HCT116 (cell line): ENCODE measurements at regions not wholly inside any gene's neighbourhood (a gene's known extent, or its start where the extent isn't known, plus 50 kb on each side); places are given as distances from the start of the nearest gene placed in this dataset.

Source experiments
- ATAC-seq: fragments of 200-7000 bp; cut with Tn5 transposase; 2 replicates; pipeline ENCODE4 v1.9.1; 2020; ENCODE audit warnings: mild to moderate bottlenecking, moderate library complexity
- BruUV-seq: library from RNA; stranded (reverse); fragments of 400-500 nt; replicated peaks from 2 replicates; lab custom pipeline; 2021; lab: Mats Ljungman, UMichigan
- CTCF ChIA-PET: fragments of 300-600 bp; sonication (Branson Sonifier 250); formaldehyde crosslinking; loops from one replicate; lab custom pipeline; 2021; ENCODE audit warnings: antibody characterized with exemption; lab: Charles Lee
- POLR2A ChIA-PET: fragments of 300-600, 350-600 bp; sonication (Branson Sonifier 250); formaldehyde crosslinking; loops from one replicate; lab custom pipeline; 2021; ENCODE audit warnings: antibody characterized with exemption; lab: Charles Lee
- RAD21 ChIA-PET, 2 experiments: fragments of 300-600 bp; sonication (Branson Sonifier 250); formaldehyde crosslinking; loops; one replicate each; lab custom pipeline; 2023; ENCODE audit warnings: low total read pairs in 2 of 2; ENCODE audit not compliant: uncharacterized antibody in 2 of 2, unreplicated experiment in 2 of 2, low non-redundant PET in 1 of 2; lab: Charles Lee
- DNase-seq: peaks from one replicate; pipeline ENCODE4 v3.0.0-alpha.2; 2010; ENCODE audit warnings: low read depth, low spot score
- H2AFZ ChIP-seq: fragments of 200-600 bp; shearing (Covaris generic), sonication (generic); 2 replicates; pipeline ENCODE4 v1.6.1; 2017; ENCODE audit warnings: low read depth, mixed run types, mixed read lengths, antibody characterized with exemption, low read length; ENCODE audit not compliant: poor library complexity, severe bottlenecking
- H3K27ac ChIP-seq: 2 replicates; pipeline ENCODE4 v1.5.1; 2012; ENCODE audit warnings: low read depth, low read length
- H3K27me3 ChIP-seq: fragments of 200-600 bp; sonication (generic); 2 replicates; pipeline ENCODE4 v1.6.1; 2016; ENCODE audit warnings: mixed run types, low read length, mixed read lengths; ENCODE audit not compliant: insufficient read depth
- H3K36me3 ChIP-seq, 2 experiments: fragments of 200-500 bp in 1 of 2; fragments of 200-600 bp in 1 of 2; sonication (Bioruptor generic) in 1 of 2; sonication (generic) in 1 of 2; 2 replicates each; pipeline versions ENCODE4 v1.5.1 to v1.6.1; 2014 to 2016; ENCODE audit warnings: low read length in 2 of 2, inconsistent platforms in 1 of 2, mixed read lengths in 1 of 2, mixed run types in 1 of 2; ENCODE audit not compliant: insufficient read depth in 2 of 2, control insufficient read depth in 1 of 2
- H3K4me1 ChIP-seq, 2 experiments: fragments of 200-600 bp in 1 of 2; sonication (generic) in 1 of 2; 2 replicates each; pipeline versions ENCODE4 v1.5.1 to v1.6.1; 2012 to 2017; ENCODE audit warnings: low read length in 2 of 2, inconsistent platforms in 1 of 2, mild to moderate bottlenecking in 1 of 2, mixed read lengths in 1 of 2, mixed run types in 1 of 2, moderate library complexity in 1 of 2; ENCODE audit not compliant: insufficient read depth in 2 of 2, control insufficient read depth in 1 of 2
- H3K4me2 ChIP-seq: fragments of 200-600 bp; sonication (generic); 2 replicates; pipeline ENCODE4 v1.6.1; 2017; ENCODE audit warnings: mixed run types, low read length, mixed read lengths
- H3K4me3 ChIP-seq, 2 experiments: fragments of 200-600 bp in 1 of 2; sonication (generic) in 1 of 2; replicated peaks in 1 of 2; 2 replicates each; pipeline ENCODE4 v1.5.1; 2011 to 2016; ENCODE audit warnings: low read length in 2 of 2, control low read depth in 1 of 2, low read depth in 1 of 2, mild to moderate bottlenecking in 1 of 2, mixed read lengths in 1 of 2, mixed run types in 1 of 2
- H3K79me2 ChIP-seq: fragments of 200-600 bp; sonication (generic); 2 replicates; pipeline ENCODE4 v1.6.1; 2017; ENCODE audit warnings: mild to moderate bottlenecking, mixed run types, low read length, moderate library complexity, mixed read lengths; ENCODE audit not compliant: insufficient read depth
- H3K9ac ChIP-seq: fragments of 200-600 bp; sonication (generic); 2 replicates; pipeline ENCODE4 v1.6.1; 2016; ENCODE audit warnings: low read length, mixed read lengths
- H3K9me2 ChIP-seq: fragments of 200-600 bp; sonication (generic), shearing (Covaris generic); 2 replicates; pipeline ENCODE4 v1.6.1; 2017; ENCODE audit warnings: mixed run types, mild to moderate bottlenecking, moderate library complexity; ENCODE audit not compliant: insufficient read depth
- H3K9me3 ChIP-seq, 2 experiments: fragments of 200-500 bp in 1 of 2; fragments of 200-600 bp in 1 of 2; sonication (Bioruptor generic) in 1 of 2; sonication (generic) in 1 of 2; 2 replicates each; pipeline ENCODE4 v1.6.1; 2014 to 2017; ENCODE audit warnings: low read length in 2 of 2, mixed read lengths in 2 of 2, inconsistent platforms in 1 of 2, low read depth in 1 of 2, mild to moderate bottlenecking in 1 of 2, mixed run types in 1 of 2, moderate library complexity in 1 of 2; ENCODE audit not compliant: control insufficient read depth in 1 of 2, insufficient read depth in 1 of 2
- H4K20me1 ChIP-seq: fragments of 200-600 bp; sonication (generic), shearing (Covaris generic); 2 replicates; pipeline ENCODE4 v1.6.1; 2017; ENCODE audit warnings: mixed run types, mild to moderate bottlenecking, moderate library complexity; ENCODE audit not compliant: insufficient read depth
- ATF3 ChIP-seq: IDR thresholded peaks from 2 replicates; pipeline ENCODE4 v1.6.1; 2012
- CEBPB ChIP-seq: IDR thresholded peaks from 2 replicates; pipeline ENCODE4 v1.6.1; 2012; ENCODE audit warnings: low read depth
- CTCF ChIP-seq, 3 experiments: fragments of 200-600 bp in 1 of 3; sonication (generic) in 1 of 3; IDR thresholded peaks in 2 of 3; conservative IDR thresholded peaks in 1 of 3; 2 replicates each; pipeline ENCODE4 v1.5.1; 2012 to 2017; ENCODE audit warnings: low read depth in 2 of 3, low read length in 2 of 3, antibody characterized with exemption in 1 of 3, borderline replicate concordance in 1 of 3, control low read depth in 1 of 3, mild to moderate bottlenecking in 1 of 3, mixed read lengths in 1 of 3, mixed run types in 1 of 3, moderate library complexity in 1 of 3; ENCODE audit not compliant: insufficient read depth in 1 of 3
- EGR1 ChIP-seq: IDR thresholded peaks from 2 replicates; pipeline ENCODE4 v1.6.1; 2012; ENCODE audit warnings: low read depth
- ELF1 ChIP-seq: IDR thresholded peaks from 2 replicates; pipeline ENCODE4 v1.6.1; 2012; ENCODE audit warnings: low read depth, borderline replicate concordance
- EZH2 ChIP-seq: fragments of 200-600 bp; sonication (generic); IDR thresholded peaks from 2 replicates; pipeline ENCODE4 v1.6.1; 2017; ENCODE audit warnings: antibody characterized with exemption, mixed run types
- EZH2phosphoT487 ChIP-seq: fragments of 200-600 bp; IDR thresholded peaks from 2 replicates; pipeline ENCODE4 v1.6.1; 2018; ENCODE audit warnings: antibody characterized with exemption, borderline replicate concordance
- JUND ChIP-seq: IDR thresholded peaks from 2 replicates; pipeline ENCODE4 v1.6.1; 2012
- MAX ChIP-seq: IDR thresholded peaks from 2 replicates; pipeline ENCODE4 v1.6.1; 2012
- POLR2A ChIP-seq: IDR thresholded peaks from 2 replicates; pipeline ENCODE4 v1.7.0; 2011; ENCODE audit warnings: borderline replicate concordance; ENCODE audit not compliant: insufficient read depth, insufficient read length; ENCODE audit errors: extremely low read depth
- POLR2AphosphoS5 ChIP-seq: IDR thresholded peaks from 2 replicates; pipeline ENCODE4 v1.6.1; 2011; ENCODE audit warnings: mild to moderate bottlenecking, low read depth, low read length, moderate library complexity
- RAD21 ChIP-seq: IDR thresholded peaks from 2 replicates; pipeline ENCODE4 v1.6.1; 2012; ENCODE audit warnings: low read depth, mild to moderate bottlenecking
- SIN3A ChIP-seq: IDR thresholded peaks from 2 replicates; pipeline ENCODE4 v1.6.1; 2012; ENCODE audit warnings: low read depth
- SP1 ChIP-seq: IDR thresholded peaks from 2 replicates; pipeline ENCODE4 v1.6.1; 2012; ENCODE audit warnings: low read depth
- YY1 ChIP-seq: IDR thresholded peaks from 2 replicates; pipeline ENCODE4 v1.6.1; 2011; ENCODE audit warnings: low read length, low read depth, moderate library complexity, mild to moderate bottlenecking; ENCODE audit not compliant: insufficient replicate concordance; ENCODE audit errors: extremely low read depth
- ZFX ChIP-seq: fragments of 450-650 bp; IDR thresholded peaks from 2 replicates; pipeline ENCODE4 v1.6.1; 2017
- intact Hi-C: fragments of 100-400 bp; cut with micrococcal nuclease; formaldehyde crosslinking; loops from 2 replicates; pipeline ENCODE4 v1.10.0; 2022

GRCh38 chr10:37436357-37436756 lies 311.0 kb downstream of the ANKRD30A start:
- H3K36me3 ChIP-seq = no peaks in the 10 kb centered on the region
- TF ChIP-seq CTCF (IDR thresholded peaks at IDR 0.05 in 2 of 3, conservative IDR thresholded peaks at IDR 0.05 in 1 of 3; ENCODE audit: borderline replicate concordance in 1 of 3, insufficient read depth in 1 of 3, low read depth in 2 of 3, low read length in 2 of 3) (no peak), ZFX (no peak), YY1 (no peak), EGR1 (no peak)
- BruUV-seq = no TSS peak
- no peaks in the 10 kb centered on the region for H4K20me1 ChIP-seq
- H3K9ac ChIP-seq = no peak overlapping the region
- ChIA-PET POLR2A (no interaction called here), CTCF (no interaction called here), RAD21 (no interaction called here)
- no peak overlapping the region for H3K27ac ChIP-seq
- no peak for ATAC-seq
- intact Hi-C loops = no loop called here
- H3K9me3 ChIP-seq = peaks cover 3 to 14% of the 10 kb centered on the region in 2 experiments; a peak in 2 of 4 replicates
- H3K9me2 ChIP-seq = no peaks in the 10 kb centered on the region
- no peaks in the 10 kb centered on the region for H3K27me3 ChIP-seq
- H3K4me2 ChIP-seq = no peak overlapping the region
- no peaks in the 10 kb centered on the region for H3K79me2 ChIP-seq
- H3K4me1 ChIP-seq = no peaks in the 10 kb centered on the region
- H3K4me3 ChIP-seq = no peak overlapping the region
- no peak for DNase-seq
- no peak overlapping the region for H2AFZ ChIP-seq

- ATAC-seq = no peak
- BruUV-seq = no TSS peak
- H3K27ac ChIP-seq = no peak overlapping the region
- H3K4me3 ChIP-seq = no peak overlapping the region
- ChIA-PET POLR2A (no interaction called here), CTCF (no interaction called here), RAD21 (no interaction called here)
- H3K79me2 ChIP-seq = no peaks in the 10 kb centered on the region
- H3K9me3 ChIP-seq = peaks cover 3 to 11% of the 10 kb centered on the region in 2 experiments; a peak in 2 of 4 replicates
- H3K9me2 ChIP-seq = no peaks in the 10 kb centered on the region
- no peaks in the 10 kb centered on the region for H4K20me1 ChIP-seq
- no peak for DNase-seq
- no peak overlapping the region for H2AFZ ChIP-seq
- no peaks in the 10 kb centered on the region for H3K4me1 ChIP-seq
- no peak overlapping the region for H3K4me2 ChIP-seq
- no peaks in the 10 kb centered on the region for H3K27me3 ChIP-seq
- no peaks in the 10 kb centered on the region for H3K36me3 ChIP-seq
- intact Hi-C loops = no loop called here
- H3K9ac ChIP-seq = no peak overlapping the region
- TF ChIP-seq CTCF (IDR thresholded peaks at IDR 0.05 in 2 of 3, conservative IDR thresholded peaks at IDR 0.05 in 1 of 3; ENCODE audit: borderline replicate concordance in 1 of 3, insufficient read depth in 1 of 3, low read depth in 2 of 3, low read length in 2 of 3) = no peak
- no peak for TF ChIP-seq SP1
- TF ChIP-seq YY1 = no peak
- TF ChIP-seq POLR2AphosphoS5 = no peak
- no peak for TF ChIP-seq SIN3A
- TF ChIP-seq ZFX = no peak
- TF ChIP-seq RAD21 = no peak
- no peak for TF ChIP-seq EGR1
- no peak for TF ChIP-seq ELF1
- no peak for TF ChIP-seq EZH2
- TF ChIP-seq ATF3 = no peak
- TF ChIP-seq JUND = no peak
- no peak for TF ChIP-seq EZH2phosphoT487
- no peak for TF ChIP-seq CEBPB
- TF ChIP-seq POLR2A = no peak
- TF ChIP-seq MAX = no peak
Observed at GRCh38 chr10:37434091-37434490, 308.7 kb downstream of the ANKRD30A start.
